Activated naive CD4-positive, alpha-beta T cell (primary cell): ENCODE measurements at regions not wholly inside any gene's neighbourhood (a gene's known extent, or its start where the extent isn't known, plus 50 kb on each side); places are given as distances from the start of the nearest gene placed in this dataset.

Experiments
- DNase-seq, 4 experiments: peaks; one replicate each; lab custom pipeline; 2025; lab: John Stamatoyannopoulos, UW

DNA sequence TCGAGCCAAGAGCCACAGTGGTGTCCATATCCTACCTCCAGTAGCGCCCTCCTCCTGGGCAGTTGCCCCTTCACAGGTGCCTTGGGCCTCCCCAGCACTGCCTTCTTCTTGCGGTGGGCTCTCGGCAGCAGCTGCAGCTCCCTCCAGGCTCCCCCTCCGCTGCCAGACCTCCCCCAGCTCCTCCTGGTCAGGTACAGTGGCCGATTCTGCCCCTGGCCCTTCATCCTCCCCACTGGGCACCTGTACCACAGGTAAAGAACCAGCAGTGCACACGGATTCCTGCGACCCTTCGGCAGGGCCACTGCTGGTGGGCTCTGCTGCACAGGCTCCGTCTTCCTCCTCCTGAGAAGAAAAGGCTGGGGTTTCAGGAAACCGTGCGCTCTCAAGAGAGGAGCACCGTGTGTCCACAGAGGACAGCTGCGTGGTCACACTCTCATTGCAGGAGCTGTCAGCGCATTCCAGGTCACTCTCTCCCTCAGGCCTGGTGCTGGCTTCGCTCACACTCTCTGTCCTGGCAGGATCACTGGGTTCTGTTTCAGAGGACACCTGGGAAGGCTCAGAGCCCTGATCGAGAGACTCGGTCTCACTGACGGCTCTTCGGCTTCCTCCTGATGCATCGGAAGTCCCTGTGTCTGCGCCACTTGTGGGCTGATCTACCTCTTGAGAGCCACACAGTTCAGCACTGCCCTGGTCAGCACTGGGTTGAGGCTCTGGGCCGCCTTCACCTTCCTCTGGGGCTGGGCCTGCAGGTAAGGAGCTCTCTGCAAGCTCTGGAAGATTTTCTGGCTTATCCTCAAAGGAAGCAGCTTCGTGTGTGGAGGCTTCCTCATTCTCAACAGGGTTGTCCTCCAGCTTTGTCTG, 147.4 kb upstream of the STK17B start:
- DNase-seq: no peak

DNA sequence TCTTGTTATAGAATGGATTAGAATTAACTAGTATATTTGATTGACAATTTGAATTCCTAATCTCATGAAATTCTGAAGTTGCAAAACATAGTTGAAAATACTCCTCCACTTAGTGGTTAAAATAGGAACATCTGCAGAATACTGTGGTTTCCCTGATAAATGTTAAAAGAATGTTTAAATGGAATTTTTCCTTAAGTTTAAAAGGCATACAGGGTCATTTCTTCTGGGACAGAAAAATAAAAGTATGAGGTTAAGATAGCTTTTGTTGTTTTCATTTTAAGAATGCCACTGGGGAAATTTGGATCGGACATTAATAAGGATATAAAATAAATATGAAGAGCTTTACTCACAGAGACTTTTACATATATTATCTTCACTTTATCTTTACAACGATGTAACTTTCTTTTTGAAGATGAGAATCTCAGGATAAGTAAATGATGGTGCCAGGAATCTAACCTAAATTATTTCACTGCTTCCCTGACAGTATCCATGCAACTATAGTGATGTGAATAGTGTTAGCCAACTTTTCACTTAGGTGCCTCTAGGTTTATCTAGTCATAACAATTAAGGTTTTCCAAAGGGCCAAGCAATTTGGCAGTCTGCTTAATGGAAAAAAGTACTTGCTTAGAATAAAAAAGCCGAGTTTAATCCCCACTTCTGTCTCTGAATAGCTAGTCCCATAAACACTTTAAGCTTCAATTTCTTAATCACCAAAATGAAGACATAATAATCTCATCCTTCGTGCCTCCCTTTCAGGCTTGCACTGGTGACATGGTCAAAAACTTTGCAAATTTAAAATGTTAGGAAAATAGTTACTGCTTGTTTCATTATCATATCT, 151.8 kb upstream of the STK17B start:
- DNase-seq: no peak

DNA sequence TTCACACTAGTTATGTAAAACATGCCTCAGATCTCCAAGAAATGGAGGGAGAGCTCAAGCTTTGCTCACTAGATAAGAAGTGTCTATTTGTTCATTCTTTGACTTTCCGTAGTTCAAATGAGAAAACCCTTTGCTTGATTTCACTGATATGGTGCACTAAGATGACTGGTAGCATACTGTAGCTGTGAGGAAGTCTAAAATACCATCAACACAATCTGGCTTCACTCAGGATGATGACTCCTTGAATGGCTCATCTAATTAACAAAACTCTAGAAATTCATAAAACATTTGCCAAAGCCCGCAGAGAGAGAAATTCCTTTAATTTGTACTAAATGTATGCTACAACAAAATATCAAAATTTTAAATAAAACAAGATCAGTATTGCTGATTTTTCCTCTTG, 152.8 kb upstream of the STK17B start:
- DNase-seq: no peak

DNA sequence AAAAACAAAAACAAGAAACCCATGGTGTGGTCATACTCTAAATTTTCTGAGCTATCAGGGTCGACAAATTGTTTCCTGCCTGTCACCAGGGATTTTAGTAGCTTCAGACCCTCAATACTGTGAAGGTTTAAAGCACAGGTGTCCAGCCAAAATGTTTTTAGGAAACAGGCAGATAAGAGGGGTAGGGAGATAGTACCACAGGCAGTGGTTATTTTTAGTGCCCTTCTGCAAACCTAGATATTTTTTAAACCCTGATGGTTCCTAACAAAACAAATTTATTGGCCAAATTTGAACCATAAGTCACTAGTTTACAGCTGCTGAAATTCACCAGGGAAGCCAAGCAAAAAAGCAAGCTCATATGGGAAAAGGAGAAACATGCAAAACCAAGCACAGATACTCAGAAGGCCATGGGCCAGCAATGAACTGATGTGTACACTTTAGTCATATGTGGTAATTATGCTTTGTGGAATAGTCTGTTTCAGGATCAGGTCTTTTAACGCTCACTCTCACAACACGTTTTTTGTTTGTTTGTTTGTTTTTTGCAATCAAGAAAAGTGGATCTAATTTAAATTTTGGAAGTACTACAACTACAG, 156.8 kb upstream of the STK17B start:
- DNase-seq: no peak

GRCh38 chr2:196329959-196330358, 158.6 kb upstream of the STK17B start:
- no peak for DNase-seq

DNA sequence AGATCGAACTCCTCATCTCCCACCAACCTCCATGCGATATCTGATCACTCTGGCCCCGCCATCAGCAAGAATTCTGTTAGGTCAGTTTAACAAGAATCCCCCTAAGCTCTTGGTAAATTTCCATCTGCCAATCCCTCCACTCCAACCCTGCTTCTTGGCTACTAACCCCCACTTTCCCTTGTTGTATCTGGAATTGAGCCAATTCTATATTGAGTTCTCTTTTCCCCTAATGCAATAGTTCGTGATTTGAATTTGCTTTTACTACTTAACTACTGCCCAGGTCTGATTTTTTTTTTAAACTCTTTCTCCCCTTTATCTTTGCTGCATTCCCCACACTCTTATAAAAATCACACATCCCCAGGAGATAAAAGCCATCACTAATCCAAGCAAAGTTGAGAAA, 159.3 kb upstream of the STK17B start:
- DNase-seq: no peak

DNA sequence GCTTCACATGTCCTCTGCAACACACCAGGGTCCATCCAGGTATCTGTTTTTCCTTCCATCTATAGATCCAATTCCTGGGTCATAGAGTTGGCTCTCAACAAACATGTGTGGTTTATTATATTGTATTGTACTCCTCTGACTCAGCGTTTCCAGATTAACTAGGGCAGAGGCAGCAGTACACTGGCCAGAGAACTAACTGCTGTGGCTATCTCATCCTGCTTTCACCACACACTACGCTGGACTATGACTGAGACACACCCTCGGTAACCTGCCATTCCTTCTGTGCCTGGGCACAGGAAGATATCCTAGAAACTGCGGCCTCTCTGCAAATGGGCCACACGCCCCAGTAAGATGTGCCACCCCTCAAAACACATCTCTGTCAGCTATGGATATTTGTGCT, 159.8 kb upstream of the STK17B start:
- no peak for DNase-seq

- DNase-seq: no peak
Measured at GRCh38 chr2:196331851-196332250, 160.5 kb upstream of the STK17B start.

- no peak for DNase-seq
Measured at GRCh38 chr2:196333397-196333796, 162.0 kb upstream of the STK17B start.

DNA sequence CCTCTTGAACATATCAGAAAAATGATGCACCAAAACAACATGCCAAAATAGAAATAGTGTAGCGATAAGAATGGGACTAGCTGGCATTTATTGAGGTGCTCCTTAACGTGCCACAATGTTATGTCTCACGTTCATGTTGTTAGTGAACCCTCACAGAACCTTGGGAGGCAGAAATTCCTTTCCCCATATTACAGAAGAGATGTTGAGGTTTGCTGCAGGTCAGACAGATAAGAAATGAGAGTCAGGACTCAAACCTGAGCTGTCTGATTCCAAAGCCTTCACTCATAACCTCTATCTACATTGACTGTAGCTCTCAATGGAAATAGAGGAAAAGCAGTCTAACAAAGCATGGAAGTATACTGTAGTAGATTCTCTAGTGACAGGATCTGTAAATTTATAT, 163.3 kb upstream of the STK17B start:
- no peak for DNase-seq

- no peak for DNase-seq
Measured at GRCh38 chr2:196335221-196335634, 163.8 kb upstream of the STK17B start.

- DNase-seq: no peak
Measured at GRCh38 chr2:196336207-196336606, 164.8 kb upstream of the STK17B start.

DNA sequence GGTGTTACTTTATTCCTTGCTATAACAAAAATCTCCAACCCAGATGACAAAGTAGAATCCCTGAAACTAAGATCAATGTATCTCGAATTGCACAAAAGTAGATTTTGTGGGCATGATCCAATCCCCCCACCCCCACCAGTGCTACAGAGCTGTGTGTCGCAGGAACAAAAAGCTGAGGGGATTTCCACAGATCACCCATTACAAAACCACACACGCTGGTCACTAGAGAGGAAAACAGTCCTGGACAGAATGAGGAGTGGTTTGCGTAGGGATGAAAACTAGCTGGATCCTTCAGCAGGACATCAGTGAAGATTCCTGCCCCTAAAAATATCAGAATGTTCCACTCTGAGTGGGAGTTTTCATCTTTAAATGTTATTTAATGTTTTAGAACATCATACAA, 165.3 kb upstream of the STK17B start:
- DNase-seq: no peak

GRCh38 chr2:196337208-196337953, 166.0 kb upstream of the STK17B start:
- DNase-seq: no peak

GRCh38 chr2:196338440-196338839, 167.1 kb upstream of the STK17B start:
- DNase-seq: no peak

DNA sequence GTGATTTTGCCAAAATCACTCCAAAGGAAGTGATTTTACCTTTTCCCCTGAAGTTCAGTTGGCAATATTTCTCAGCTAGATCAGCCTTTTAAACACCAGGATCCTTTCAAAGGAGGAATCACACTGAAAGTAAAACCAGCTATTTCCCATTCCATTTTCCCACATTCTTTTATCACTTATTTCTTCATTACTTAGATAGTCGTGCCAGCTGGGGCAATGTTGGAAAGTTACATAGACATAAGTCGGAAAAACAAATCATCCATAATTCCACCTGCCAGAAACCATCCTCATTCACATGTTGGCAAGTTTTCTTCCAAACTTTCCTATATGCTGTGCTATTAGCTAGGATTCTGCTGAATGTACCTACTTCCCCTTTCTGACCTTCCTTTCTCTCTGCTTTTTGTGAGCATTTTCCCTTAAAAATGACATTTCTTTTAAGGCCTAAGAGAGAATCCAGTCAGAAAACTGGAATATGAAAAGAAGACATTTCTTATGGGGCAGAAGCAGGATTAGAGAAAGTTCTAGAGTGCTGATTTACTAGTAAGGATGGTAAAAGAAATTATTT, 170.0 kb upstream of the STK17B start:
- DNase-seq: no peak

GRCh38 chr2:196344397-196344796, 173.0 kb upstream of the STK17B start:
- no peak for DNase-seq

DNA sequence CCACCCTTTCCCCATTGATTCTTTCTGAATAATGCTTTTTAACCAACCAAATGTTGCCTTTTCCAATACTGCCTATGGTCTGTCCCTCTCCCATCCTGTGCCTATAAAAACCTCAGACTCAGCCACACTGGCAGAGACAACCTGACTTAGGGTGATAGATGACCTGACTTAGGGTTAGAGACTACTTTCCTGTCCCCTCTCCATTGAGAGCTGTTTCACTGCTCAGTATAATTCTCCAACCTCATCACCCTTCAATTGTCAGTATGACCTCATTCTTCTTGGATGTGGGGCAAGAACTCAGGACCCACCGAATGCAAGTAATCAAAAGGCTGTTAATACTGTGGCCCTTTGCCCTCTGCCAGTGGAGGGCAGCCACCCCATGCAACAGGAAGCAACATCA, 182.3 kb upstream of the STK17B start:
- no peak for DNase-seq

GRCh38 chr2:196354186-196354585, 182.8 kb upstream of the STK17B start:
- no peak for DNase-seq

GRCh38 chr2:196356332-196356731, 185.0 kb upstream of the STK17B start:
- DNase-seq: no peak

DNA sequence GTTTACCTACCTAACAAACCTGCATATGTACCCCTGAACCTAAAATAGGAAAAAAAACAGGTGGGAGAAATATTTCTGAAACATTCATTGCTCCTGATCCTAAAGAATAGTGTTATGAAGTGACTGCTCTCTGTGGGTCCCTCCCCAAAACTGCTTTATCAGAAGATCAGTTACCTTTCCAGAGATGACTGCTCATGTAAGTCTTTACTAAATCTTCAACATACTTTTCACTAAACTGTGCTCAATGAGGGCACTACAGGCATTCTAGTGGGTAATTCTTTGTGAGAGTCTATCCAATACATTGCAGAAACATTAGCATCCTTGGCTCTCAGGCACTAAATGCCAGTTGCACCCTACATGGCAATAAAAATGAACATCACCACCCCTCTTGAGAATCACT, 189.3 kb upstream of the STK17B start:
- DNase-seq: no peak
